ENCODE measurements at regions not wholly inside any gene's neighbourhood (a gene's known extent, or its start where the extent isn't known, plus 50 kb on each side); places are given as distances from the start of the nearest gene placed in this dataset.

GRCh38 chrX:50973199-50973598 lies 62.7 kb downstream of the BMP15 start:
- TF ChIP-seq EZH2 (IDR thresholded peaks at IDR 0.05; ENCODE audit: borderline replicate concordance, low read depth, low read length, severe bottlenecking) (no peak), MYC (IDR thresholded peaks at IDR 0.05; ENCODE audit: low read depth, low read length) (no peak), POLR2A (IDR thresholded peaks at IDR 0.05; ENCODE audit: low read depth, low read length) (no peak), GATA2 (IDR thresholded peaks at IDR 0.05; ENCODE audit: insufficient read depth, insufficient read length, low read depth, low read length) (no peak), POLR2AphosphoS5 (IDR thresholded peaks at IDR 0.05; ENCODE audit: insufficient read depth, low read depth, low read length) (no peak), MAX (IDR thresholded peaks at IDR 0.05; ENCODE audit: insufficient read depth, insufficient read length) (no peak)
- TF ChIP-seq, protein P1, sequence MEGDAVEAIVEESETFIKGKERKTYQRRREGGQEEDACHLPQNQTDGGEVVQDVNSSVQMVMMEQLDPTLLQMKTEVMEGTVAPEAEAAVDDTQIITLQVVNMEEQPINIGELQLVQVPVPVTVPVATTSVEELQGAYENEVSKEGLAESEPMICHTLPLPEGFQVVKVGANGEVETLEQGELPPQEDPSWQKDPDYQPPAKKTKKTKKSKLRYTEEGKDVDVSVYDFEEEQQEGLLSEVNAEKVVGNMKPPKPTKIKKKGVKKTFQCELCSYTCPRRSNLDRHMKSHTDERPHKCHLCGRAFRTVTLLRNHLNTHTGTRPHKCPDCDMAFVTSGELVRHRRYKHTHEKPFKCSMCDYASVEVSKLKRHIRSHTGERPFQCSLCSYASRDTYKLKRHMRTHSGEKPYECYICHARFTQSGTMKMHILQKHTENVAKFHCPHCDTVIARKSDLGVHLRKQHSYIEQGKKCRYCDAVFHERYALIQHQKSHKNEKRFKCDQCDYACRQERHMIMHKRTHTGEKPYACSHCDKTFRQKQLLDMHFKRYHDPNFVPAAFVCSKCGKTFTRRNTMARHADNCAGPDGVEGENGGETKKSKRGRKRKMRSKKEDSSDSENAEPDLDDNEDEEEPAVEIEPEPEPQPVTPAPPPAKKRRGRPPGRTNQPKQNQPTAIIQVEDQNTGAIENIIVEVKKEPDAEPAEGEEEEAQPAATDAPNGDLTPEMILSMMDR (IDR thresholded peaks at IDR 0.05; ENCODE audit: extremely low read depth in 1 of 2, insufficient read depth in 1 of 2, low read depth in 1 of 2, low read length in 2 of 2), result no peak
